Right atrium auricular region (tissue), 2 donors: ENCODE measurements at regions not wholly inside any gene's neighbourhood (a gene's known extent, or its start where the extent isn't known, plus 50 kb on each side); places are given as distances from the start of the nearest gene placed in this dataset.

ENCODE experiments used
- DNase-seq: peaks from one replicate; pipeline ENCODE4 v3.0.0-alpha.2; 2019; ENCODE audit warnings: low spot score
- H3K27ac ChIP-seq, 2 donors: fragments of 200-600 bp; sonication (generic); 1 replicate in 1 of 2; 2 replicates in 1 of 2; pipeline ENCODE4 v1.5.1; 2016 to 2019
- H3K27me3 ChIP-seq, 2 donors: fragments of 200-600 bp; sonication (generic); one replicate each; pipeline versions ENCODE4 v1.5.1 to v1.6.0; 2017 to 2019
- H3K36me3 ChIP-seq: fragments of 200-600 bp; sonication (generic); one replicate; pipeline ENCODE4 v1.5.1; 2016
- H3K4me1 ChIP-seq, 2 donors: fragments of 200-600 bp; sonication (generic); one replicate each; pipeline versions ENCODE4 v1.5.1 to v1.6.0; 2017 to 2019
- H3K4me3 ChIP-seq, 2 donors: fragments of 200-600 bp; sonication (generic); 1 replicate in 1 of 2; 2 replicates in 1 of 2; pipeline ENCODE4 v1.5.1; 2017 to 2019; ENCODE audit warnings: mild to moderate bottlenecking in 1 of 2, moderate library complexity in 1 of 2
- H3K9me3 ChIP-seq, 2 donors: fragments of 200-600 bp; sonication (generic); one replicate each; pipeline ENCODE4 v1.5.1; 2019
- TF ChIP-seq, protein P1 (sequence below), 2 donors: fragments of 200-600 bp; sonication (generic); IDR thresholded peaks; one replicate each; pipeline ENCODE4 v1.5.1; 2019; ENCODE audit warnings: antibody characterized with exemption in 2 of 2

DNA sequence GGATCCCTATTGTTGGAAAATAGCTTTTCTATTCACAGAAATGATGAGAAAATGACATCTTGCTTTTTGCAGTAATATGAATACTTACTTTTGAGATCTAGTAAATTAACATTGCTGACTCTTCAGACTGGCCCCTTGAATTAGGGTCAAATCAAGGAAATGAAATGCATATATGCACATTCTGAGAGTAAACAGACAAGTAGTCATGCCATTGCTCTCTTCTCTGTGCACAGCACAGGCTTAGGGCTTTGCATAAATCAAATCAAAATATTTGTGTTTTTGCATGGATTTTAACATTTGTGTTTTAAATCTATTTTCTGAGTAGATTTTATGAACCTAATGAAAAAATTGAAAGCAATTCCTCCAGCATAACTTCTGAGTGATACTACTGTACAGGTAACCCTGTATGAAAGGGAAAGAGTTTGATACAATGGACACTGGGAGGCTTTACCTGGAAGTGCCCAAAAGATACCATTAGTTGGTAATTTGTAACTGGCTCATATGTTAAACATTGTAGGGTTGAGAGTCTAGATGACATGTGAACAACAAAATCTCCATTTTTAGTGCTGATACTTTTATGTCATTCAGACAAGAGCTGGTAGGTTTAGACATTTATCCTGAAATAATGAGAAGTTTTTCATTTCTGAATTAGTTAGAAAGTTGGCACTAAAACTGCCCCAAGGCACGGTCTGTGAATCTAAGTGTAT, 280.2 kb upstream of the FBXO33 start:
- no peak for DNase-seq
- H3K36me3 ChIP-seq: no peaks in the 10 kb centered on the region
- no peak overlapping the region for H3K27ac ChIP-seq
- peaks cover 0 to 4% of the 10 kb centered on the region in 2 donors for H3K9me3 ChIP-seq
- H3K27me3 ChIP-seq: no peaks in the 10 kb centered on the region
- H3K4me1 ChIP-seq: no peaks in the 10 kb centered on the region
- H3K4me3 ChIP-seq: no peak overlapping the region
- TF ChIP-seq, protein P1, sequence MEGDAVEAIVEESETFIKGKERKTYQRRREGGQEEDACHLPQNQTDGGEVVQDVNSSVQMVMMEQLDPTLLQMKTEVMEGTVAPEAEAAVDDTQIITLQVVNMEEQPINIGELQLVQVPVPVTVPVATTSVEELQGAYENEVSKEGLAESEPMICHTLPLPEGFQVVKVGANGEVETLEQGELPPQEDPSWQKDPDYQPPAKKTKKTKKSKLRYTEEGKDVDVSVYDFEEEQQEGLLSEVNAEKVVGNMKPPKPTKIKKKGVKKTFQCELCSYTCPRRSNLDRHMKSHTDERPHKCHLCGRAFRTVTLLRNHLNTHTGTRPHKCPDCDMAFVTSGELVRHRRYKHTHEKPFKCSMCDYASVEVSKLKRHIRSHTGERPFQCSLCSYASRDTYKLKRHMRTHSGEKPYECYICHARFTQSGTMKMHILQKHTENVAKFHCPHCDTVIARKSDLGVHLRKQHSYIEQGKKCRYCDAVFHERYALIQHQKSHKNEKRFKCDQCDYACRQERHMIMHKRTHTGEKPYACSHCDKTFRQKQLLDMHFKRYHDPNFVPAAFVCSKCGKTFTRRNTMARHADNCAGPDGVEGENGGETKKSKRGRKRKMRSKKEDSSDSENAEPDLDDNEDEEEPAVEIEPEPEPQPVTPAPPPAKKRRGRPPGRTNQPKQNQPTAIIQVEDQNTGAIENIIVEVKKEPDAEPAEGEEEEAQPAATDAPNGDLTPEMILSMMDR (IDR thresholded peaks at IDR 0.05): no peak

DNA sequence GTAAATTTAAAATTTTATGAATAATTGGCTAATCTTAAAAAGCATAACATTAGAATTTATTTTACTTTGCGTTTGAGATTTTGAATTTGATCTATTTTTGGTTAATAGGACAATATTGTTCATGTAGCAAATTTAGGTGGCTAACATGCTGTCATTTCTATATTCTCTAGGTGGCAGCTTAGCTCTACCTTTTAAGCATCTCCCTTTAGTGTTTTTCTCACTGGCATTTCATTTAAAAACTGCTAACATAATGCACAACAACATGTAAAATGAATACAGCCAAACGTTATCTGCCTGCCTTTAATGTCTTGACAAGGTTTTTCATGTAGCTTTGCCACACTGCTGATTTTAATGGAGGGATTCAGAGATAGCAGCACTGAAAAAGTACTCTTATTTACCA, 272.4 kb upstream of the FBXO33 start:
- DNase-seq: no peak
- TF ChIP-seq, protein P1 (IDR thresholded peaks at IDR 0.05): no peak

DNA sequence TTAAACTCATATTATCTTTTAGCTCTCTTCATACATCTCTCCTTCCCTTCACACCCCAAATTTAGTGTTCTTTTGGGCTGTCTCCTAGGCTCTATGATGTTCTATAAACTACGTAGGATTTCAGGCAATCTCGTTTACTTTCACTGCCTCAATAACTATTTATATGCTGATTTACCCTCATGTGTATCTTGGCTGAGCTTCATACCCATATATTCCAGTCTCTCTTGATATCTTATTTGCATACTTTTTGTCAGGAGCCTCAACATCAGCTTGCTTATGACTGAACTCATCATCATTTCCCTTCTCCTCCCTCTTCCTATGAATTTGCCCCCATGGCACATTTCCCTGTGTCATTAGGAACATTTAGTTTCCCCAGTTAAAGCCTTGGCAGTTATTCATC, 262.1 kb upstream of the FBXO33 start:
- DNase-seq: no peak
- Histone ChIP-seq H3K27me3 (no peaks in the 10 kb centered on the region), H3K9me3 (peaks cover 0 to 5% of the 10 kb centered on the region in 2 donors), H3K4me1 (no peaks in the 10 kb centered on the region), H3K4me3 (no peak overlapping the region), H3K27ac (no peak overlapping the region), H3K36me3 (no peaks in the 10 kb centered on the region)
- TF ChIP-seq, protein P1 (IDR thresholded peaks at IDR 0.05): no peak

More for the DNA sequence above, 272.4 kb upstream of the FBXO33 start:
- H3K4me3 ChIP-seq: no peak overlapping the region
- no peaks in the 10 kb centered on the region for H3K9me3 ChIP-seq
- no peak overlapping the region for H3K27ac ChIP-seq
- no peaks in the 10 kb centered on the region for H3K27me3 ChIP-seq
- no peaks in the 10 kb centered on the region for H3K4me1 ChIP-seq
- H3K36me3 ChIP-seq: no peaks in the 10 kb centered on the region

DNA sequence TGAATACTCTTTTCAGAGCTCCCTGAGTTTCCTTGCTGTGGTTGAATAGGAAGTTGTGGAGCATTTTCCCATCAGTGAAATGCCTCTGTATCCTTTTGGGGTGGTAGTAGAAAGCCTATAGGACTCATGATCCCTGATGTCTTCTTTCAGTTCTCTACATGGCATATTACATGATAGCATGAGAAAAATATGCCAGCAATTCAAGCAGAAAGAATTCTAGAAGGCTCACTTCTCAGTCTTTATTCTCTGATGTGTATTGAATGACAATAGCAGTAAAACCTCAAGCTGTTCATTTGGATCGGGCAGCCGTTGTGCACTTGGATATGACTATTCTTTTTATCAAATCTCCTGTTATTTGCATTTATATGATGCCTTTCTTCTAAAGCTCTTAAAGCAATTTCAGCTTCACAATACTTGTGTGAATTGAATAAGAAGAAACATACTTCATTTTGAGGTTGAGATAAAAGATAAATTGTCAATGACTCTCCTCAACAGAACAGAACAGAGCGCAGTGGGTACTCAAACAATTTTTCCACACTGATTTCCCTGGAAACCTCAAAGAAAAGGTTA, 251.5 kb upstream of the FBXO33 start:
- H3K9me3 ChIP-seq: no peaks in the 10 kb centered on the region
- no peaks in the 10 kb centered on the region for H3K36me3 ChIP-seq
- no peaks in the 10 kb centered on the region for H3K27me3 ChIP-seq
- no peaks in the 10 kb centered on the region for H3K4me1 ChIP-seq
- no peak overlapping the region for H3K4me3 ChIP-seq
- DNase-seq: no peak
- H3K27ac ChIP-seq: no peak overlapping the region
- TF ChIP-seq, protein P1 (IDR thresholded peaks at IDR 0.05): no peak

DNA sequence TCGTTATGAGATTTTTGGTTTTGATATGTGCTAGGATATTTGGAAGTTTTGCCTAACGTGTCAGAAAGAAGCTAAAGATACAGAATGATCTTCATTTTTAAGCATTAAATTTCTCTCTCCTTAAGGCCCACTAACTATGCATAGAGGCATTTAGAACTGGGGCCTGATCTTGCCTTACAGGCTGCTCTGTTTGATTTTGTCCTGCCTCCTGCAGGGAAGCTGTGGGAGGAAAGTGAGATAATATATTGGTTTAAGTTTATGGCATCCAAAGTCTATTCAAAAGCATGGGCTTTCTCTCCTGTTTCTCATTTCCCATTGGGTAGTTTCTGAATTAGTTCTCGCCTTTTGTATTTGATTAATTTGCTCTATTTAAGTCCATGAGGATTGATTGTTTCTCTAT, 250.3 kb upstream of the FBXO33 start:
- no peak for DNase-seq
- no peak overlapping the region for H3K27ac ChIP-seq
- H3K9me3 ChIP-seq: no peaks in the 10 kb centered on the region
- TF ChIP-seq, protein P1 (IDR thresholded peaks at IDR 0.05): no peak
- H3K27me3 ChIP-seq: no peaks in the 10 kb centered on the region
- no peaks in the 10 kb centered on the region for H3K4me1 ChIP-seq
- no peaks in the 10 kb centered on the region for H3K36me3 ChIP-seq
- H3K4me3 ChIP-seq: no peak overlapping the region
